Lower leg skin (tissue), 4 donors: ENCODE measurements at regions not wholly inside any gene's neighbourhood (a gene's known extent, or its start where the extent isn't known, plus 50 kb on each side); places are given as distances from the start of the nearest gene placed in this dataset.

ENCODE experiments used
- DNase-seq, 2 donors: peaks; one replicate each; pipeline ENCODE4 v3.0.0-alpha.2; 2019; ENCODE audit warnings: low spot score in 2 of 2
- H3K4me3 ChIP-seq: fragments of 200-600 bp; sonication (generic); 2 replicates; pipeline ENCODE4 v1.5.1; 2017; ENCODE audit warnings: mild to moderate bottlenecking, low read depth; ENCODE audit not compliant: poor library complexity, severe bottlenecking
- CTCF ChIP-seq, 3 donors: fragments of 450-650 bp; IDR thresholded peaks; one replicate each; pipeline ENCODE4 v1.5.1; 2016; ENCODE audit warnings: antibody characterized with exemption in 3 of 3, mild to moderate bottlenecking in 3 of 3, moderate library complexity in 2 of 3
- POLR2A ChIP-seq, 2 donors: fragments of 450-650 bp; IDR thresholded peaks; one replicate each; pipeline ENCODE4 v1.6.1; 2016 to 2017; ENCODE audit warnings: antibody characterized with exemption in 2 of 2, mild to moderate bottlenecking in 1 of 2, moderate library complexity in 1 of 2
- WGBS, 2 donors: methylation state at CpG; one replicate each; pipeline ENCODE4 v1.1.5; 2018; 5-methylcytosine and 5-hydroxymethylcytosine counted together
- intact Hi-C: fragments of 100-400 bp; cut with DNase I; formaldehyde crosslinking; loops from one replicate; pipeline ENCODE4 v1.15.0; 2023; ENCODE audit warnings: low total_unique reads

DNA sequence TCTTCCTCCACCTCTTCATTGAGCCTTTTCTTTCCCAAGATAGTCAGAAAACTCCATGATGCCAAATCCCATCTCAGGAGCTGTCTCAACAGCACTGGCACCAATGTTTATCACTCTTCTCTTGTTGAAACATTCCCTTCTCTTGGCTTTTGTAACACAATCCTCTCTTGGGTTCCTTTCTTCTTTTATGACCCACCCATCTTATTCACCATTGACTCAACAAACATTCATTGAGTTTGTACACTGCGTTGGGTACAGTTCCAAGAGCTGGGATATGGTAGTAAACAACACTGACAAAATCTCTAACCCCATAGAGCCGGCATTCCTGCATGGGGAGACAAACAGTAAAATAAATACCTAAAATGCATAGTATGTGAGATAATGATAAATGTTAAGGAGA is 577.5 kb downstream of the INHBA start:
- no peak for TF ChIP-seq POLR2A (IDR thresholded peaks at IDR 0.05)
- TF ChIP-seq CTCF (IDR thresholded peaks at IDR 0.05), result no peak
- no peak for DNase-seq
- WGBS, 2 donors, result 80 to 87% methylated on average over 2 of the region's 2 CpGs
- H3K4me3 ChIP-seq, result no peak overlapping the region
- intact Hi-C loops, result no loop called here

GRCh38 chr7:41122256-41122987 is 580.5 kb downstream of the INHBA start:
- WGBS, 2 donors, result 34 to 41% methylated on average over 4 of the region's 4 CpGs
- TF ChIP-seq POLR2A (IDR thresholded peaks at IDR 0.05) (no peak), CTCF (IDR thresholded peaks at IDR 0.05) (no peak)
- intact Hi-C loops, result no loop called here

DNA sequence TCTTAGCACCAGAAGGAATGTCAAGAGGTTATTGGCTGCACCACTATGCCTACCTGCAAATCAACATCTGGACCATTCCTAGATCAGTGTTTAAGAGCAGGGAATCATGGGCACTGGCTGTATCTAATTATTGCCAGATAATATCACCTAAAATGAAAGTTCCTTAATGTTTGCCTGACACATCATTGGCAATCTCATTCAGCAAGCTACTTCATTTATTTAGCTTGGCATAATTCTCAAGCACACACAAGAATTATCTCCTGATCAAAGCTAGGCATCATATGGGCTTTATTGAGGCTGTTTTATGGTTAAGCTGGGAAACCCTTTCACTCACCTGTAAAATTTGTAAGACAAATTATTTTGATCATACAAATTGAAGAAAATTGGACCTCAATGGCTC is 581.7 kb downstream of the INHBA start:
- no peak for DNase-seq
- intact Hi-C loops, result no loop called here
- TF ChIP-seq CTCF (IDR thresholded peaks at IDR 0.05) (no peak), POLR2A (IDR thresholded peaks at IDR 0.05) (no peak)
- H3K4me3 ChIP-seq, result no peak overlapping the region

More at GRCh38 chr7:41122256-41122987, 580.5 kb downstream of the INHBA start:
- H3K4me3 ChIP-seq, result no peak overlapping the region
- no peak for DNase-seq

GRCh38 chr7:41118486-41118885 is 584.4 kb downstream of the INHBA start:
- no peak overlapping the region for H3K4me3 ChIP-seq
- WGBS, 2 donors, result 51 to 63% methylated on average over 4 of the region's 4 CpGs
- TF ChIP-seq CTCF (IDR thresholded peaks at IDR 0.05) (no peak), POLR2A (IDR thresholded peaks at IDR 0.05) (no peak)
- intact Hi-C loops, result no loop called here
- DNase-seq, result no peak

DNA sequence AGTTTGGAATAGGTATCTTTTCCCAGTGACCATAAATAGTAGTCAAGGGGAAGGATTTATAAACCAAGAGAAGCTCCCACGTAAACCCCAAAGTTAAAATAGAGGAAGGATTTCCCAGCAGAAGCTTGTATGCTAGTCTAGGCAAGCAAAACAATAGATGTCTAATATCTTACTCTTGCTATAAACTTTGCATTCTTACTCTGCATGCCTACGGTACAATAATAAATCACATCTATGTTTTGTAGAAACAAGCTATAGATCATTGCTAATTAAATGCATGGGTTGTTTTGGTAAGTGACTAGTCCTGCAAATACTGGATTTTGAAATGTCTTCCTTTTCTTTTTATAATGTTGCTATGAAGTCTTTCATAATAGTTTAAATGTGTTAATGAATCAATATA is 585.5 kb downstream of the INHBA start:
- no peak for DNase-seq
- 57 to 79% methylated on average over 2 of the region's 2 CpGs for WGBS, 2 donors
- intact Hi-C loops, result no loop called here
- H3K4me3 ChIP-seq, result no peak overlapping the region
- no peak for TF ChIP-seq CTCF (IDR thresholded peaks at IDR 0.05)
- TF ChIP-seq POLR2A (IDR thresholded peaks at IDR 0.05), result no peak

GRCh38 chr7:41116817-41117216 is 586.1 kb downstream of the INHBA start:
- 76 to 100% methylated on average over 1 of the region's 1 CpG for WGBS, 2 donors
- intact Hi-C loops, result no loop called here
- no peak for DNase-seq
- H3K4me3 ChIP-seq, result no peak overlapping the region
- no peak for TF ChIP-seq CTCF (IDR thresholded peaks at IDR 0.05)
- no peak for TF ChIP-seq POLR2A (IDR thresholded peaks at IDR 0.05)
